NT2/D1 (cell line): ENCODE measurements at regions not wholly inside any gene's neighbourhood (a gene's known extent, or its start where the extent isn't known, plus 50 kb on each side); places are given as distances from the start of the nearest gene placed in this dataset.

Experiments
- SUZ12 ChIP-seq: IDR thresholded peaks from 2 replicates; pipeline ENCODE4 v1.6.1; 2011; ENCODE audit not compliant: insufficient read length, insufficient read depth; ENCODE audit errors: extremely low read depth
- ZNF274 ChIP-seq: IDR thresholded peaks from 2 replicates; pipeline ENCODE4 v1.6.1; 2011; ENCODE audit warnings: mild to moderate bottlenecking, low read depth, low read length

GRCh38 chrX:1813809-1814208, 198.9 kb downstream of the ASMT start:
- TF ChIP-seq ZNF274 (no peak), SUZ12 (no peak)
